ENCODE measurements at regions not wholly inside any gene's neighbourhood (a gene's known extent, or its start where the extent isn't known, plus 50 kb on each side); places are given as distances from the start of the nearest gene placed in this dataset.

GRCh38 chr3:72203105-72203504 lies 418.2 kb upstream of the PROK2 start:
- no peaks in the 10 kb centered on the region for H3K4me1 Mint-ChIP-seq
- H3K79me2 ChIP-seq (ENCODE audit: insufficient read depth, low read length), result no peaks in the 10 kb centered on the region
- TF ChIP-seq, protein P1, sequence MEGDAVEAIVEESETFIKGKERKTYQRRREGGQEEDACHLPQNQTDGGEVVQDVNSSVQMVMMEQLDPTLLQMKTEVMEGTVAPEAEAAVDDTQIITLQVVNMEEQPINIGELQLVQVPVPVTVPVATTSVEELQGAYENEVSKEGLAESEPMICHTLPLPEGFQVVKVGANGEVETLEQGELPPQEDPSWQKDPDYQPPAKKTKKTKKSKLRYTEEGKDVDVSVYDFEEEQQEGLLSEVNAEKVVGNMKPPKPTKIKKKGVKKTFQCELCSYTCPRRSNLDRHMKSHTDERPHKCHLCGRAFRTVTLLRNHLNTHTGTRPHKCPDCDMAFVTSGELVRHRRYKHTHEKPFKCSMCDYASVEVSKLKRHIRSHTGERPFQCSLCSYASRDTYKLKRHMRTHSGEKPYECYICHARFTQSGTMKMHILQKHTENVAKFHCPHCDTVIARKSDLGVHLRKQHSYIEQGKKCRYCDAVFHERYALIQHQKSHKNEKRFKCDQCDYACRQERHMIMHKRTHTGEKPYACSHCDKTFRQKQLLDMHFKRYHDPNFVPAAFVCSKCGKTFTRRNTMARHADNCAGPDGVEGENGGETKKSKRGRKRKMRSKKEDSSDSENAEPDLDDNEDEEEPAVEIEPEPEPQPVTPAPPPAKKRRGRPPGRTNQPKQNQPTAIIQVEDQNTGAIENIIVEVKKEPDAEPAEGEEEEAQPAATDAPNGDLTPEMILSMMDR (IDR thresholded peaks at IDR 0.05), result no peak
- peaks cover 7 to 25% (median 13%) of the 10 kb centered on the region in 7 donors for H3K9me3 Mint-ChIP-seq
- H3K4me1 ChIP-seq (ENCODE audit: control insufficient read depth in 1 of 2, insufficient read depth in 2 of 2, low read length in 2 of 2), result no peaks in the 10 kb centered on the region
- peaks cover 7% of the 10 kb centered on the region in 2 donors for H3K9me3 ChIP-seq (replicated peaks in 1 of 2; ENCODE audit: control insufficient read depth in 1 of 2, insufficient read depth in 1 of 2, low read length in 2 of 2)
- no peaks in the 10 kb centered on the region for H3K36me3 ChIP-seq (replicated peaks in 1 of 2; ENCODE audit: control insufficient read depth in 1 of 2, insufficient read depth in 2 of 2, low read length in 2 of 2)
- H3K36me3 Mint-ChIP-seq, result no peaks in the 10 kb centered on the region
- no peak overlapping the region for H2AFZ ChIP-seq (ENCODE audit: insufficient read depth, low read depth, low read length, poor library complexity, severe bottlenecking)
- no peak overlapping the region for H3K4me2 ChIP-seq (replicated peaks; ENCODE audit: extremely low read depth, low read length, poor library complexity, severe bottlenecking)
- no peak overlapping the region for H3K4me3 Mint-ChIP-seq
- no peaks in the 10 kb centered on the region for H3K27me3 ChIP-seq (ENCODE audit: control insufficient read depth in 2 of 2, insufficient read depth in 2 of 2, low read length in 2 of 2)
- DNase-seq, result no peak
- no peak overlapping the region for H3K27ac Mint-ChIP-seq
- no peak overlapping the region for H3K9ac ChIP-seq (ENCODE audit: insufficient read depth, low read length, poor library complexity, severe bottlenecking)
- H4K20me1 ChIP-seq (ENCODE audit: insufficient read depth, low read length), result no peaks in the 10 kb centered on the region
- H3K27me3 Mint-ChIP-seq (ENCODE audit: low read depth in 3 of 3), result peaks cover 0 to 6% (median 0%) of the 10 kb centered on the region in 3 donors
- no peak overlapping the region for H3K27ac ChIP-seq (ENCODE audit: low read depth in 1 of 2, low read length in 2 of 2)
- no peak overlapping the region for H3K4me3 ChIP-seq (replicated peaks in 1 of 3; ENCODE audit: low read depth in 2 of 3, low read length in 3 of 3)
- 96% methylated on average over 4 of the region's 4 CpGs for WGBS (ENCODE audit: insufficient coverage)
- intact Hi-C loops (cut with micrococcal nuclease), result loop anchor here in 1 of 2 donors (10.0 kb wide), 1 partner anchor 88 kb away; no protein-coding TSS in a partner anchor

GRCh38 chr3:72200332-72200731 lies 415.4 kb upstream of the PROK2 start:
- H3K27ac ChIP-seq (ENCODE audit: low read depth in 1 of 2, low read length in 2 of 2), result no peak overlapping the region
- no peaks in the 10 kb centered on the region for H3K4me1 Mint-ChIP-seq
- H3K27me3 ChIP-seq (ENCODE audit: control insufficient read depth in 2 of 2, insufficient read depth in 2 of 2, low read length in 2 of 2), result no peaks in the 10 kb centered on the region
- no peaks in the 10 kb centered on the region for H3K4me1 ChIP-seq (ENCODE audit: control insufficient read depth in 1 of 2, insufficient read depth in 2 of 2, low read length in 2 of 2)
- 90% methylated on average over 1 of the region's 1 CpG for WGBS (ENCODE audit: insufficient coverage)
- H3K79me2 ChIP-seq (ENCODE audit: insufficient read depth, low read length), result no peaks in the 10 kb centered on the region
- no peaks in the 10 kb centered on the region for H3K36me3 Mint-ChIP-seq
- H3K4me2 ChIP-seq (replicated peaks; ENCODE audit: extremely low read depth, low read length, poor library complexity, severe bottlenecking), result no peak overlapping the region
- peaks cover 7% of the 10 kb centered on the region in 2 donors for H3K9me3 ChIP-seq (replicated peaks in 1 of 2; ENCODE audit: control insufficient read depth in 1 of 2, insufficient read depth in 1 of 2, low read length in 2 of 2)
- no peak for DNase-seq
- H3K9ac ChIP-seq (ENCODE audit: insufficient read depth, low read length, poor library complexity, severe bottlenecking), result no peak overlapping the region
- peaks cover 7 to 25% (median 13%) of the 10 kb centered on the region in 7 donors for H3K9me3 Mint-ChIP-seq
- intact Hi-C loops (cut with micrococcal nuclease), result loop anchor here in 1 of 2 donors (10.0 kb wide), 1 partner anchor 86 kb away; no protein-coding TSS in a partner anchor
- no peak overlapping the region for H3K4me3 ChIP-seq (replicated peaks in 1 of 3; ENCODE audit: low read depth in 2 of 3, low read length in 3 of 3)
- H2AFZ ChIP-seq (ENCODE audit: insufficient read depth, low read depth, low read length, poor library complexity, severe bottlenecking), result no peak overlapping the region
- no peaks in the 10 kb centered on the region for H4K20me1 ChIP-seq (ENCODE audit: insufficient read depth, low read length)
- TF ChIP-seq, protein P1 (IDR thresholded peaks at IDR 0.05), result no peak
- no peak overlapping the region for H3K4me3 Mint-ChIP-seq
- no peaks in the 10 kb centered on the region for H3K36me3 ChIP-seq (replicated peaks in 1 of 2; ENCODE audit: control insufficient read depth in 1 of 2, insufficient read depth in 2 of 2, low read length in 2 of 2)
- no peak overlapping the region for H3K27ac Mint-ChIP-seq
- H3K27me3 Mint-ChIP-seq (ENCODE audit: low read depth in 3 of 3), result peaks cover 0 to 6% (median 2%) of the 10 kb centered on the region in 3 donors
